Ramos (cell line): ENCODE measurements at regions not wholly inside any gene's neighbourhood (a gene's known extent, or its start where the extent isn't known, plus 50 kb on each side); places are given as distances from the start of the nearest gene placed in this dataset.
"Not testable (repeated sequence)": the region's sequence is repeated elsewhere in the genome, so short reads cannot be mapped to it uniquely, and the experiment has no call there.

ENCODE experiments used
- in situ Hi-C: fragments of 300-500 bp; cut with MboI; formaldehyde crosslinking; loops from one replicate; pipeline ENCODE4 v1.14.3; 2022; ENCODE audit warnings: low sequenced_read_pairs; ENCODE audit not compliant: unreplicated experiment

DNA sequence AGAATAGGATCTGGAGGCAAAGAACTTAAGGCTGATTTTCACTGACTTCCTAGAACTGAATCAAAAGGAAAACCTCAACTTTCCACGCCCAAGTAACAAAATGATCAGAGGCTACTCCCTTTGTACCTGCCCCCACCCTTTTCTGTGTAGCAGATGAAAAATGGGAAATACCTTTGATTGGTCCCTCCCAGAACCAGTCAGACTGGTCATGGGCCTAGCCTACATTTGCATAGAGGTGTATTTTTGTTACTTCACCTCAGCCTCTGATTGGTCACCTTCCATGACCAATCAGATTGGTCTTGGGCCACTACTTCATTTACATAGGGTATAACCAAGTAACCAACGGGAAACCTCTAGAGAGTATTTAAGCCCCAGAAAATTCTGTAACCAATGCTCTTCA is 1553.5 kb upstream of the C9orf72 start:
- in situ Hi-C loops = no loop called here

- in situ Hi-C loops = no loop called here
These were observed 1556.5 kb upstream of the C9orf72 start for GRCh38 chr9:29129763-29130162.

DNA sequence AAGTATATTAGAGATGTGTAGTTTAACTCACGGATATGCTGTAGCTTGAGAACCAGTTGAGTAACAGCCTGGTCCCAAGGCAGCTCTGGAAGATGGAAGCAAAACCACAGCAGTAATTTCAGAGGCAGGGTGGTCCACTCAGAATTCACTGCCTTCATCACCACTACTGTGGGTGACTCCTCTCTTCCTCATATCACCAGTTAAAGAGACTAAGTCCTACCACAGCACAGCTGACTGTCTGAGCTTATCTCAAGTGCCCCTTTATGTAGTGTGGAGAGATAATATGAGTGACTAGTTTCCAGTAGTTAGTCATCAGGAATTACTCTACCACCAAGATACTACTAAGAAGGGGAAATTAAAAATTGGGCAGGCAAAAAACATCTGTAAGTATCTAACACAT is 1571.2 kb upstream of the C9orf72 start:
- in situ Hi-C loops = no loop called here

DNA sequence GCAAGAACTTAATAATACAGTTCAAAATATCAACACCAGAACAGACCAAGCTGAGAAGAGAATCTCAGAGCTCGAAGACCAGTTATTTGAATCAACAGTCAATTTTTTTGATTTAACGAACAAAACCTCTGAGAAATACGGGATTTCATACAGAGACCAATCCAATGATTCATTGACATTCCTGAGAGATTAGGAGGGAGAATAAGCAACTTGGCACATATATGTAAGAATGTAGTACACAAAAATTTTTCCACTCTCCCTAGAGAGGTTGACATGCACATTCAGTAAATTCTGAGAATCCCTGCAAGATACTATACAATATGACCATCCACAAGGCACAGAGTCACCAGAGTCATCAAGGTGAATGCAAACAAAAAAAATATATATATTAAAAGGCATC is 1577.3 kb upstream of the C9orf72 start:
- in situ Hi-C loops = no loop called here

- in situ Hi-C loops = no loop called here
These were observed 1587.6 kb upstream of the C9orf72 start for GRCh38 chr9:29160763-29161353.

DNA sequence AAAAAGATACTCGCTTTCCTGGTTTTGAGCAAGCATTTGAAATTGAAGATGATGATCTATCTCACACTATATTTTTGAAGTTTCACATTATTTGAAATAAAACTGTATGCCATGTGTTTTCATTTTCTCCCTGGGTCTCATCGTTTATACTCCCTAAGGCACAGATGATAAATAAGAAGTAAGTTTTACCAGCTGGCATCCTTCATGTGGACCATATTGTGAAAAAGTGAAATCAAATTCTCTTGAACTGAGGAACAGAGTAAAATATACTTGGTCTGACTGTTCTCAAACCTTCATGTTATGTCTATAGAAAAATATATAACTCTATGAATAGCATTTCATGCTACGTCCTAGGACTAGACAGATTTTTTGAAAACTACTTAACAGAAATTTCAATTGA is 1600.9 kb upstream of the C9orf72 start:
- in situ Hi-C loops = no loop called here

GRCh38 chr9:29176231-29176630 is 1603.0 kb upstream of the C9orf72 start:
- in situ Hi-C loops = no loop called here

- in situ Hi-C loops = no loop called here
These were observed 1603.5 kb upstream of the C9orf72 start for GRCh38 chr9:29176786-29177185.

DNA sequence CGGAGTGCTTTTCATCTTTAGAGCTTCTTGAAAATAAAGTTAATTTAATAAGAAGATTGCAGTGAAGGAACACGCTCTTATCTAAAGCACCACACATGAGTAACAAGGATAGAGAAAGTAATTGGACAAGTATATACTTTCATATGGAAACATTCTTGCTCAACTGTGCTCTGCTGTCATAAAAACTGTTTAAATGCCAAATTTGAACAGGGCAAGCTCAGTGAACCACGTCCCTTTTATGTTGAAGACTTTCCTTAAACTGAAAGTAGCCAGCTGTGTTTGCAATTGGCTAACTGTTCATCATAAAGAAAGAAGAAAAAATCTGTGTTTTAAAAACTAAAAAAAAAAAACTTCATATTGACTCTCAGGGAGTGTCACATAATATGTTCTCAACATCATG is 1610.7 kb upstream of the C9orf72 start:
- in situ Hi-C loops = no loop called here

DNA sequence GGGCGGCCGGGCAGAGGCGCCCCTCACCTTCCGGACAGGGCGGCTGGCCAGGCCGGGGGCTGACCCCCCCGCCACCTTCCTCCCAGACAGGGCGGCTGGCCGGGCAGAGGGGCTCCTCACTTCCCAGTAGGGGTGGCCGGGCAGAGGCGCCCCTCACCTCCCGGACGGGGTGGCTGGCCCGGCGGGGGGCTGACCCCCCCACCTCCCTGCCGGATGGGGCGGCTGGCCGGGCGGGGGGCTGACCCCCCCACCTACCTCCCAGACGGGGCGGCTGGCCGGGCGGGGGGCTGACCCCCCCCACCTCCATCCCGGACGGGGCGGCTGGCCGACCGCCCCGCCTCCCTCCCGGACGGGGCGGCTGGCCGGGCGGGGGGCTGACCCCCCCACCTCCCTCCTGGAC is 1615.5 kb upstream of the C9orf72 start:
- in situ Hi-C loops = not testable (repeated sequence)

GRCh38 chr9:29189221-29189620 is 1615.9 kb upstream of the C9orf72 start:
- in situ Hi-C loops = not testable (repeated sequence)

- in situ Hi-C loops = no loop called here
These were observed 1625.6 kb upstream of the C9orf72 start for GRCh38 chr9:29198861-29199260.

- in situ Hi-C loops = no loop called here
These were observed 1626.7 kb upstream of the C9orf72 start for GRCh38 chr9:29199975-29200374.

GRCh38 chr9:29200650-29201049 is 1627.4 kb upstream of the C9orf72 start:
- in situ Hi-C loops = no loop called here

DNA sequence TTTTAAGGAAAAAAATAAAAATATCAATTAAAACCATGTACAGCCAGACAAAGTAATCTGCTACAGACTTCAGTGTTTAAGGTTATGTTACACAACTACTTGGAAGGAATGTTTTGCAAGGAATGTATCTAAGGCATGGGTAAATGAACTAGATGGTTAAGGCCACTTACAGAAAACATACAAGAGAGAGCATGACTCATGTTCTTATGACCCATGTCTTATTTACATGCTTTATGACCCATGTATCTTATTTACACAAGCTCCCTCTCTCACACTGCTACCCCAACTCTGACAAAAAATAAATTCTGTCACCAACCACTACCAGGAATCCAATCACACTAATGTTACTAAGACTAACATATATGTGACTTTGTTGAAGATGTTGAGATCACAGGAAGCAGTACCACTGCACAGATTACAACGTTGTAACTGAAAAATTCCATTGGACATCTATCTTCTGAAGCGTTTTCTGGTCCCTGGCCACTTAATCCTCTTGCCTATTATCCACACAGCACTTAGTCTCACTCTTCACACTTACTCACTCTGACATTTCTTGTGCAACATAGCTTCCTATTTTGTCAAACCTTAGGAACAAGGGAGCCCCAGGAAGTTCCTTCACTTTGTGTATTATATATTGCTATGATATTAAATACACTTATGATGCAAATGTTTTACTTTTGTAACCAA is 1630.1 kb upstream of the C9orf72 start:
- in situ Hi-C loops = no loop called here

- in situ Hi-C loops = no loop called here
These were observed 1635.4 kb upstream of the C9orf72 start for GRCh38 chr9:29208670-29209069.

DNA sequence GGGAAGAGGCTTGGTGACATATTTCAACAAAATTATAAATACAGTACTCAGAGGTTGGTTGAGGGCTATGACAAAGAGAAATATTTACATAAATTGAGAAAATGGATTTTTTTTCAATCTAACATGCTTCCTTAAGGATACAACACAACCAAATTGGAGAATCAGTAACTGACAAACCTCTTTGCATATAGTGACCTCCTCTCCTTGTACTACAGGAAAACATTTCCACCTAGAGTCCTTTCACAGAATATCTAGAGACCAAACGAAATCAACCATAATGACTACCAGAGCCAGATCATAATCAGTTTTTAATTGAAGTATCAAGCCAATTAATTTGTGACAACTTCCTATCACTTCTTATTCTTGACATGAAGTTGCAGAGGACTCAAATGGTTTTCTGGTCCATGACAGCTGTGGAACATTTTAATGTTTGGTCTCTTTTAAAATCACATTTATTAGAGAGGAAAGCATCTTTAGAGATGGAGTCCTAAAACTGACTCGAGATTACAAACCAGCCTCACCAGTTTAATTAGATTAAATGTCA is 1636.5 kb upstream of the C9orf72 start:
- in situ Hi-C loops = no loop called here

- in situ Hi-C loops = no loop called here
These were observed 1637.8 kb upstream of the C9orf72 start for GRCh38 chr9:29211003-29211579.

DNA sequence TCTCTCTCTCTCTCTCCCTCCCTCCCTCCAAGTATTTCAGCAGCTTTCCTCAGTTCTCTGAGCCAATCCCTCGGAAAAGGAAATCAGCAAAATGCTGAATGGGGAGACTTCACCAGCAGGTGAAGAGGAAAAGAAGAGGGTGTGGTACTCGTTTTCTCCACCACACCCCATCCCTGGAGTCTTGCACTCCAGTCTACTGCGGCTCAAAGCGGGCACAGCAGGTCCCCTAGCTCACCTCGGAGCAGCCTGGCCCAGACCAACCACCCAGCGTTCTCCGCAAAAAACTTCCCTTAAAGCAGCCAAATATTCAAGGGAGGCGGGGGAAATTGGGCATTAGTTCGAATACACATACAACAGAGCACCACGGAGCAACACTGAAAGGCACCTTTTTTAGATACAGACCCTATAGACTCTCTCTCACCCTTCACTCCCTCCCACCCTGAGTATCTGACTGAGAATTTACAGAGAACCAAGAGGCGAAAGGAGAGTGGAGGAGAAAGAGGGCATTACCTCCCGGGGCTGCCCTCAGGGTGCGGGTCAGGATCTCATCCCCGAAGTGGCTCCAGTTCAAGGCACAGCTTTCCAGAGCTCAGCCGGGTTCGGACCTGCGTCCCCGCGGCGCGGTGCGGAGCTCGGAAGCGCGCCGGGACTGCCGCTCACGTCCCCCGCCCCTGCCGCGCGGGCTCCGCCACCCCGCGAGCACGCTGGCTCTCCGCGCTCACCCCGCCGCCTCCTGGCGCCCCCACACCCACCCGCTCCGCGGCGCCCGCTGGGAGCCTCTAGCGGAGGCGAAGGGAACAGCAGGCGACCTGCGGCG is 1638.5 kb upstream of the C9orf72 start:
- in situ Hi-C loops = no loop called here

DNA sequence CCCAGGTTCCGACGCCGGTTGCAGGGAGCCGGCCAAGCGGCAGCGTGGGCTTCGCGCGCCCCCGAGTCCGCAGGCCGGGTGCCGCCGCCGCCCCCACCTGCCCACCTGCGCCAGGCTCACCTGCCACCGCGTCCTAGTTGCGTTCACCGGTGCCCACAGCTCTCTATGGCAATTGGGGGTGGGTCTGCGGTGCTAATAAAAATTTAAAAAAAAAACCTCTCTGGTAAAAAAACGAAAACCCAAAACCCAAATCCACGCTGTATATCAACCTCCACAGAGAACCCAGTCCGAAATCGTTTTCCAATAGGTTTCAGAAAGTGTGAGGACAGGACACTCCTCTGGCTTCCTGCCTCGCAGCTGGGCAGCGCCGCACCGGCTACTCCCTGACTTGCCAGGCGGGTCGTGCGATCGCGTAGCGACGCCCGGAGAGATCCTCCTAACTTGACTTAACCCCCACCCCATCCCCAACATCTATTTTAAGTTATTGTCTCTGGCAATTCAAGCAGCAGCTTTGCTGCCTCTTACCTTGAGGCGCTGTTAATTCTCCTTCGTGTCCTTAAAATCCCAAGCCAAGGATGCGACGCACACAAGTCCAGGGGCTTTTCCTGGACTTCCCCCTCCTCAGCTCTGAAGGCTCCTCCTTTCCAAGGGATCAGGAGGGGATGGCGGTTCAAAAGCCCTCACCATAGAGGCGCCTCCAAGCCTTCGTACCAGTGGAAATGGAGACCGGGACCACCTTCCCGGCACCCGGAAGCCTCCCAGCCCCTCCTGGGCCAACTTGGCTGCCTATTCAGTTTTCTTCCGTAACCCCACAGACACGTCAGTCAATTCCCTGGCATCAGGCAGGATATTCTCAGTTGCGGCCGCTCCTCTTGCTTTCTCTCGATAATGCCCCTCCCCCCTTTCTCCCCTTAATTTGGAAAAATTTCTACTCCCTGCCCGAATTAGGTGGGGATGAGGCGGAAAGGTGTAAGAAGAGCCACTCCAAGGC is 1639.4 kb upstream of the C9orf72 start:
- in situ Hi-C loops = no loop called here
